ENCODE measurements at regions not wholly inside any gene's neighbourhood (a gene's known extent, or its start where the extent isn't known, plus 50 kb on each side); places are given as distances from the start of the nearest gene placed in this dataset.

GRCh38 chr4:171583790-171584189 lies 229.4 kb upstream of the GALNTL6 start:
- Mint-ChIP-seq H3K9me3 (peaks cover 9% of the 10 kb centered on the region), H3K4me1 (peaks cover 17% of the 10 kb centered on the region), H3K27ac (ENCODE audit: unreplicated experiment) (no peak overlapping the region), H3K36me3 (ENCODE audit: low read depth) (peaks cover 2% of the 10 kb centered on the region), H3K27me3 (ENCODE audit: low read depth) (no peaks in the 10 kb centered on the region), H3K4me3 (no peak overlapping the region)
- no peak for TF ChIP-seq CTCF (conservative IDR thresholded peaks at IDR 0.05)
- DNase-seq (ENCODE audit: low read depth, low spot score) = no peak

- Mint-ChIP-seq H3K27me3 (ENCODE audit: low read depth) (no peaks in the 10 kb centered on the region), H3K4me1 (peaks cover 20% of the 10 kb centered on the region), H3K36me3 (ENCODE audit: low read depth) (peaks cover 2% of the 10 kb centered on the region), H3K9me3 (peaks cover 9% of the 10 kb centered on the region), H3K27ac (ENCODE audit: unreplicated experiment) (no peak overlapping the region), H3K4me3 (no peak overlapping the region)
- no peak for DNase-seq (ENCODE audit: low read depth, low spot score)
- no peak for TF ChIP-seq CTCF (conservative IDR thresholded peaks at IDR 0.05)
Measured at GRCh38 chr4:171582961-171583581, 230.1 kb upstream of the GALNTL6 start.

GRCh38 chr4:171573181-171573580 lies 240.0 kb upstream of the GALNTL6 start:
- H3K27me3 Mint-ChIP-seq (ENCODE audit: low read depth) = no peaks in the 10 kb centered on the region
- H3K4me3 Mint-ChIP-seq = no peak overlapping the region
- no peak for TF ChIP-seq CTCF (conservative IDR thresholded peaks at IDR 0.05)
- no peak for DNase-seq (ENCODE audit: low read depth, low spot score)
- H3K27ac Mint-ChIP-seq (ENCODE audit: unreplicated experiment) = no peak overlapping the region
- H3K4me1 Mint-ChIP-seq = peaks cover 1% of the 10 kb centered on the region
- H3K9me3 Mint-ChIP-seq = peaks cover 5% of the 10 kb centered on the region
- no peaks in the 10 kb centered on the region for H3K36me3 Mint-ChIP-seq (ENCODE audit: low read depth)

GRCh38 chr4:171565130-171565788 lies 247.9 kb upstream of the GALNTL6 start:
- Mint-ChIP-seq H3K4me1 (no peaks in the 10 kb centered on the region), H3K36me3 (ENCODE audit: low read depth) (no peaks in the 10 kb centered on the region)

GRCh38 chr4:171561419-171561818 lies 251.8 kb upstream of the GALNTL6 start:
- H3K27ac Mint-ChIP-seq (ENCODE audit: unreplicated experiment) = no peak overlapping the region
- no peaks in the 10 kb centered on the region for H3K36me3 Mint-ChIP-seq (ENCODE audit: low read depth)
- TF ChIP-seq CTCF (conservative IDR thresholded peaks at IDR 0.05) = no peak
- no peaks in the 10 kb centered on the region for H3K27me3 Mint-ChIP-seq (ENCODE audit: low read depth)
- H3K9me3 Mint-ChIP-seq = no peaks in the 10 kb centered on the region
- no peak overlapping the region for H3K4me3 Mint-ChIP-seq
- no peaks in the 10 kb centered on the region for H3K4me1 Mint-ChIP-seq
- no peak for DNase-seq (ENCODE audit: low read depth, low spot score)

More at GRCh38 chr4:171565130-171565788, 247.9 kb upstream of the GALNTL6 start:
- DNase-seq (ENCODE audit: low read depth, low spot score) = no peak
- Mint-ChIP-seq H3K4me3 (no peak overlapping the region), H3K27me3 (ENCODE audit: low read depth) (no peaks in the 10 kb centered on the region), H3K9me3 (no peaks in the 10 kb centered on the region), H3K27ac (ENCODE audit: unreplicated experiment) (no peak overlapping the region)
- no peak for TF ChIP-seq CTCF (conservative IDR thresholded peaks at IDR 0.05)
